C1 segment of cervical spinal cord (tissue), 14 donors: ENCODE measurements at regions not wholly inside any gene's neighbourhood (a gene's known extent, or its start where the extent isn't known, plus 50 kb on each side); places are given as distances from the start of the nearest gene placed in this dataset.

Experiments
- DNase-seq, 14 donors: peaks; one replicate each; lab custom pipeline; 2025; lab: John Stamatoyannopoulos, UW

DNA sequence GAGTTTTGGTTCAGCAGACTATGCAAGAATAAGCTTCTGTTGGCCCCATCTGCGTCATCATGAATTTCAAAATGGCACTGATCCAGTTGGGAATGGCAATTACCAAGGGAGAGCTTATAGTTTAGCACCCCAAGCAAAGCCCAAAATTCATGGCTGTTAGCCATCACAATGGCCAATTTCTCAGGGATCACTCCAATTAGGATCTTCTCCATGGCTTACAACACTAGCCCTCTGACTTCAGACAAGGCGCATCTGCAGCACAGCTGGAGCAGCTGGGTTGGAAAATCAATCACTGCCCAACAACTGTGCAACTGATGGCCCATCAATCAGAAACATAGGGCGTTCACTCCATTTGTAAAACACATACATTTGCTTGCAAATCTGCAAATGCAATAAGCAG, 273.6 kb downstream of the SRBD1 start:
- no peak for DNase-seq

DNA sequence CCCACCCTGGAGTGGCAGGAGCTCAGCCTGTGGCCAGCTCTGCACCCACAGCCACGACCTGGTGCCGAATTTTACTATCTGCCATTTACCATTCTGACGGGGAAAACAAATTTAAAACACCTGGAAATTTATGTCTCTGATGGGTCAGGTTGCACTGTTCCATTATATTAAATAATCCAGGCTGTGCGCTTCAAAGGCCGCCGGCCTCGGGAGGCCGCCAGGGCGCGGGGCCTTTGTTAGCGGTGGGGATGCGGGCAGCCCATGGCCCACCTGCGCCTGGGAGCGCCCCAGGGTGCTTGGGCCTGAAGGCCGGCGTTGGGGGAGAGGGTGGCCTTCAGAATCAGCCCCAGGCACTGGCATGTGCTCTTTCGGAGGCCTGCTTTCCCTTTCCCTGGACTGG, 276.9 kb downstream of the SRBD1 start:
- no peak for DNase-seq

DNA sequence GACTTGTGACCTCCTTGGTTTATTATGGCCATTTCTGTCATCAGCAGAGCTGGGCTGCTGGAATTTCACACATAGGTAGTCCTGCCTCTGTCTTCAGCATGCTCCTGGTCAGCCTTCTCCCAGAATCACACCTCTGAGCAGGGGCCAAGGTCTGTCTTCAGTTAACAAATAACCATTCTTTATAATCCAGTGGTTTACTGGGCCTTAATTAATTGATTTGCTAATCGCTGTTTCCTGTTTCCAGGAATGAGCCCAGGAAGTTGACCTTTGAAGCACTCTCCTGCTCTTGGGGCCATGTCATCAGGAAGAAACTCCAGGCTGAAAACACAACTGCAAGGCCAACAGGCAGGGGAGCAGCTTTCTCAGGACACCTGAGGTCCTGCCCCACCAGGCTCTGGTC, 278.5 kb downstream of the SRBD1 start:
- no peak for DNase-seq

DNA sequence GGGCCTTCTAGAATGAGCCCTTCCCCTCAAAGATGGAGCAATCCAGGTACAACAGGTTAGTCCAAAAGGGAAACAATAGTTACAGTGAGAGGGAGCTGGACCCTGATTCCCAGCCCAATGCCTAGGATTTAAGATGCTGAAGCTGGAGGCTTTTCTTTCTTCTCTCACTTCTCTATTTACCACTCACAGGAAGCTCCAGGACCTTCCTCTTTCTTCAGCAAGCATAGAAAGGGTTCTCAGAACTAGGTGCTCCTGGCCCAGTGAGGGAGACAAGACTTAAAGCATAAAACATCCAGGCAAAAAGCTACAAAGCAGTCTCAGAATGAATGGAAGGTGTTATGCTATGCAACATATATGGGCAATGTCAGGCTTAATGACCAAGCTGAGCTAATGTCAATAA, 279.0 kb downstream of the SRBD1 start:
- no peak for DNase-seq

DNA sequence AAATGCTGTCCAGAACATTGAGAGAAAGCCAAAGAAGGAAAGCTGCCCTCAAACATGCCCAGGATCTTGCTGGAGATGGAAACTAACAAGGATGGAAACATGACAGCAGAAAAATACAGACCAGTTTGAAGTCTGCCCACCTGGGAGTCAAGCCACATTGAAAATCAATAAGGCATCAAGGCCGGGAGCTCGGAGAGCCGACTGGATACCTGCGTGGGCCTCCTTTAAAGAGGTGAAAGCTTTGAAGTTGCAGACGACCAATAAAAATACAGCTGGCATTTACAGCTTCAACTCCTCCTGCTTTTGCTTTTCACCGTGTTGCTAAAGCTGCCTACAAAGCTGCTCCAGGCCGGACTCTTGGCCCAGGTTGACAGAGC, 279.7 kb downstream of the SRBD1 start:
- no peak for DNase-seq

DNA sequence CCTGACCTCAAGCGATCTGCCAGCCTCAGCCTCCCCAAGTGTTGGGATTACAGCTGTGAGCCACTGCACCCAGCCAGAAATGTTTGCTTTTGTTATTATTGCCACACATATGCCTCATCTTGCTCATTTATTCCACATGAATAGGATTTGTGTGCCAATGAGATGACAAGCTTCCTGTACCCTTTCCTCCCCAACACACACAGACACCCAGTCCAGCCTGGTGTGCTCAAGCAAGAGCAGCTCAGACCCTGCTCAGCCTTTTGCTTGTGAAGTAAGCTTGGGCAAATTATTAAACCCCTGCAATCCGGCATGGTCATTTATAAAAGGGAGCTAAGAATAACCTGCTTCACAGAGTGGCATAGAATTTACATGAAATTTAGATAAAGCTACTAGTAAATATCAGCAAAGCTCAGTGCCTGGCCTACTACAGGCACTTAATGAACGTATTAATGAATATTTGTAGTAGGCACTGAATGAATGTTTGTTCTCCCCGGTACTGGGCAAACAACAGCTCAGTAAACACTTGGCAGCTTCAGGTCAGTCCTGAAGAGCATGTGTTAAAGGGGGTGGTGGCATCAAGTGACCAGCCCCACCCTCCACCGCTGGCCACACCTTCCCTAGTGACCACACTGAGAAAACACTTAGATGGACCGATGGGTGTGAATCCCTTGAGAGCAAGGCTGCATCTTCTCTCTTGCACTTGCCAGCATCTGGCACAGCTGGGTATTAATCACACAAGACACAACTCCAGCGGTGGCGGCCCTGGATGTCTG, 280.2 kb downstream of the SRBD1 start:
- no peak for DNase-seq

DNA sequence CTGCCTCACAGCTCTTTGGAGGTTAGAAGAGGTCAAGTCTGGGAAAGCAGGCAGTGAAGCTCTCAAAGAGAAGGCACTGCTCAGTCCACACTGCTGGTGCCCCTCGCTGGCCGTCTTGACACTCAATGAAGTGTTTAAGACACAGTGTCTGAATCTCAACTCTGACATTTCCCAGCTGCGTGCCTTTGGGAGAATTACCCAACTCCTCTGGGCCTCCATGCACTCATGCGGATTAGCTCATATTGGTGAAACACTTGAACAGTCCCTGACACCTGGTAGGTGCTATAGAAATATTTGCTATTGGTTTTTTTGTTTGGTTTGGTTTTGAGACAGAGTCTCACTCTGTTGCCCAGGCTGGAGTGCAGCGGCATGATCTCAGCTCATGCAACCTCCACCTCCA, 281.0 kb downstream of the SRBD1 start:
- DNase-seq, result no peak

DNA sequence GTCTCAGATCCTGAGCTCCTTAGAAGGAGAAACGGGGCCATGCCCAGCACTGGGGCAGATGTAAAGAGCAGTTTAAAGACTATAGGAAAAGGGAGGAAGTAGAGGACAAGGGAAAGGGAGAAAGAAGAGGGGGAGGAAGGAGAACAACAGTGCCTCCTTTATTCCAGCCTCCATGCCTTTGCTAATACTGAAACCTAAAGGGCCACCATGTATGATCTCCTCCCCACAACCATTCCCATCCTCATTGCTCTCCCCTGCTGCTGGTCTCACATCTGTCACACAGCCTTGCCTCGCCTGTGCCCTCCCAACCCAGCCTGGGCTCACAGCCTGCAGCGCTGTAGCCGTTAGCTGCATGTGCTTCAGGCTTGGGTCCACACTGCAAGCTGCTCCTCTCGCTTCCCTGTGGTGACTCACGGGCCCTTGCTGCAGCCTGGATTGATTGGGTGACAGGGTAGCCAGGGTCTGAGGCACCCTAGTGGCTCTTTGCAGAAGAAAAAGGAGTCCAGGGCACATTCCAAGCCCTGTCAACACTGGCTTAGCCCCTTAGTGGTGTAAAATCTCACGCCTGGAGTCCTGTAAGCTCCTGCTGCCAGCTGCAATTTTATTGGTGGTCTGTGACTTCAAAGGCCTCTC, 281.9 kb downstream of the SRBD1 start:
- DNase-seq, result no peak

DNA sequence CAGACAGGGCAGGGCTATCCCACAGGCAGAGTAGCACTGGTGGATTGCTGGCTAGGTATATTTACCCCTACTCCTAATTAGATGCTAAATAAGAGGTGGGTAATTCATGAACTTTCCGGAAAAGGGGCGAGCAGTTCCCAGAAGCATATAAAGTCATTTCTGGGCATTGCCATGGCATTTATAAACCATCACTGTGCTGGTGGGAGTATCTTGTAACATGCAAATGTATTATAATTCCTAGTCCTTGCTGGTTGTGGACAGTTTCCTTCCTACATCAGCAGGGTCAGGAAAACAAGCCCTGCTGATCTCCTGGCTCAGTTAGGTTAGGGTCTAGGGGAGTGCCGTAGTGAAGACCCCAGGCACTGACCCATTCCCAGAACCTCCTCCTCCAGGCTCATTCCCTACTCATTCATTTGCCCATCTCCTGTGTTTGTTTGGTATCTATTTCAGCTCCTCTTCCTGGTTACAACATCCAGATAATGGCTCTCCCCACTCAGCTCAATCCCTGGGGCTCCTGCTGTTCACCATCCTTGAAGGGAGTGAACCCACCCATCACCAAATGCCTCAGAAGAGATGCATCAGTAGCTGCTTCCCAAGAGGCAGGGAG, 282.7 kb downstream of the SRBD1 start:
- DNase-seq, result no peak

DNA sequence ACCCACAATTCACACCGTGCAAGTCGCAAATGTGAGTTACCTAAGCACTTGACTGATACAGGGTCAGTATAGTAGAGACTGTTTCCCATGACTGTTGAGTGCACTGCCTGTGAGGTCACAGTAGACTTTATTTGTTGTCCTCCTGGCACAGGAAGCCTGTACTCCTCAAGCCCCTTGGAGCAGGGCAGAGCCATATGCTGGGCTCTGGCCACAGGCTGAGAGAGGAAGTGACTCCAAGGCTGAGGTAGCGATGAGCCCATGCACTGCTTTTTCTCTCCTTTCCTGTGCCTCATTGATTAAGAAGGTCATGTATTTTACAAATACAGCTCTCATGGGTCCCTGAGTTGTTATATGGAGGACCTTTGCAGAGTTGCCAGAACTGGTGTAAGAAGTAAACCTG, 287.7 kb downstream of the SRBD1 start:
- no peak for DNase-seq

DNA sequence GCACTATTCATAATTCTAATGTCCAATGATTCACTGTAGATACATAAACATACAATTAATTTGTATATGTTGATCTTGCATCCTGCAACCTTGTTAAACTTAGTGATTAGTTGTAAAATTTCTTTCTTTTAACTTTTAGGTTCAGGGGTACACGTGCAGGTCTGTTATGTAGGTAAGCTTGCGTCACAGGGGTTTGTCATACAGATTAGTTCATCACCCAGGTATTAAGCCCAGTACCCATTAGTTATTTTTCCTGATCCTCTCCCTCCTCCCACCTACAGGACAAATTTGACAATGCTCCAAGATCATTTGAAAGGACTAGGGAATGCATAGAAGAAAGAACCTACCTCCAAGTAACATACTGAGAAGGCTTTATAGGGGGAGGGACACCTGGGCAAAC, 290.1 kb downstream of the SRBD1 start:
- DNase-seq, result no peak

DNA sequence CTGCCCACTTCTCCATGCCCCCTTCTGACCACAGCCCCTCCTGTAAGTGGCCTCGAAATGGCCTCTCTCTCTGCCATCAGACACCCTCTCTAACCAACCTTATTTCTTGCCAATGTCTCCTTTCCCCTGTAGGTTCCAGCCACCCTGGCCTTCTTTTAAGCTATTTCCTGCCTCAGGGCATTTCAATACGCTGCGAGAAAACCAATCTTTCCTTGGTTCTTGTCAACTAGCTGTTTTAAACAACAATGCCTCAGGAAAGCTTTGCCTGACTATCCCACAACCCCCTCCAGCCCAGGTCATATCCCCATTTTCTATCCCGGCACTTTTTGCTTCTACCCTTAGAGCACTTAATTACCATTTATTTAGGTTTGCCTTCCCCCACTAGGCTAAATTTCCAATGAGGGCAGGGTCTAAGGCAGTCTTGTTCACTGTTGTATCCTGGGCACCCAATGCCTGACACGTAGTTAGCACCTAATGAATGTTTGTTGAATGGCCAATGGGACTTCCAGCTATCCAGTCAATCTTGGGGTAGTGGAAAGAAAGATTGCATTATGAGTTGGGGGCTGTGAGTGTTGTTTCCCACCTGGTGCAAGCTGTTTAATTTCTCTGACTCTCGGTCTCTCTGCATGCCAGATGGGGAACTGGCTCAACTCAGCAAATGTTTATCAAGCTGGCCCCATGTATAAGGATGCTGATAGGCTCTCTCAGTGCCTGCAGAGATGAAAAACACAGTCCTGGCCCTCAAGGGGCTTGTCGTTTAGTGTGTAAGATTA, 291.2 kb downstream of the SRBD1 start:
- DNase-seq, result no peak

DNA sequence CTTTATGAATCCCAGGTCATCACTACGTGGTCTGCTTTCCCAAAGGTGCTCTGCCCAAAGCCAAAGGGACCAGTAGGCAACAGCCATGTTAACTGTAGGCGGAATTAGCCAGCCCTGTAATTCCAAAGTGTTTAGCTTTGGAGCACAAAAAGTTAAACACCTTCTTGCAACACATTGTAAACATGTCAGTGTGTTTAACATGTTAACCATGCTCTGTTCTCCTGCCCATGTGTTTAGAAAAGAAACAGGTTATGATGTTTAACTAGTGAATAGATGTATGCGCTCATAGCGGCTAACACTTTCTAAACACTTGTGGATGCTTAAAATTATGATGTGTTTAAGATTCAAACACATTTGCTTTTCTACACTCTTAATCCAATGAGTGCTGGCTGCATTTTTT, 292.4 kb downstream of the SRBD1 start:
- no peak for DNase-seq

DNA sequence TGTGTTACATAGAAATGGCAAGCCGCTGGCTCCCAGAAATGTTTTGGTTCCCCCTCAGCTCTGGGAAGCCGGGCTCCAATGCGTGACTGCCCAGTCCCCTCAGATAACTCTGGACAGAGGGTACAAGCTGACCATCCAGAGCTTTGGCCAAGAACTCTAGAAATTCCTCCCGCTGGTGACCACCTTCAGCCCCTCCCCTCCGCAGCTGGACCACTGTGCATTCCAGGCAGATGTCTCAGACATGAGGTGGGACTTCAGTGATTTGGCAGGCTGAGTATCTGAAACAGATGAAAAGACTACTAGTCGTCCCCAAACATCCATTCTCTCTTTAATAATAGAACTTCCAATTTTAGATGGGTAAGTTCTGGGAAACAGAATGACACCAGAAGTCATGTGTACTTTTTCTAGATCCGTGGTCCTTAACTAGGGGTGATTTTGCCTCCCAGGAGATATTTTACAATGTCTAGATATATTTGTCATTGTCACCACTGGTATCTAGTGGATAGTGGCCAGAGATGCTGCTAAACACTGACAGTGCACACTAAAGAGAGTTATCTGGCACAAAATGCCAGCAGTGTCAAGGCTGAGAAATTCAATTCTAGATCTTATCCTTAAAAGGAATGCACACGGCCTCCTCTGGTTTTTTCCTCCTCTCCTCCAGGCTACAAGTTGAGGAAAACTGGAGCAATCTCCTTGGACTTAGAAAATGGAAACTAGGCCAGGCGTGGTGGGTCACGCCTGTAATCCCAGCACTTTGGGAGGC, 294.3 kb downstream of the SRBD1 start:
- no peak for DNase-seq

DNA sequence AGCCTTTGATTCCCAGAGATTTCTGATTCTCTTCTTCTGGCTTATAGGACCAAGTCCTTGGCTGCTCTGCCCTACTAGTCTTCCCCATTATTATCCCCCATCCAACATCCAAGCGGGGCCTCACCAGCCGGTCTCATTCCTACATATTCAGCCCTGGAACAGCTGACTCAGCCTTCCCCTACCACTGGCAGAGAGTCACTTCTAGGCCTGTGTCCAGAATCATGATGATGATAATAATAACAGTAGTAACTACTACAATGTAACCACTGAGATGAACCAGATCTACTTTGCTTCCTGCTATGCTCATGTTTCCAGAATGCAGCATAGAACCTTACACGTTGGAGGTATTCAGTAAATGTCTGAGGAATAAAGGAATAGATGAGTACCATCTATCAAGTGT, 295.2 kb downstream of the SRBD1 start:
- no peak for DNase-seq

DNA sequence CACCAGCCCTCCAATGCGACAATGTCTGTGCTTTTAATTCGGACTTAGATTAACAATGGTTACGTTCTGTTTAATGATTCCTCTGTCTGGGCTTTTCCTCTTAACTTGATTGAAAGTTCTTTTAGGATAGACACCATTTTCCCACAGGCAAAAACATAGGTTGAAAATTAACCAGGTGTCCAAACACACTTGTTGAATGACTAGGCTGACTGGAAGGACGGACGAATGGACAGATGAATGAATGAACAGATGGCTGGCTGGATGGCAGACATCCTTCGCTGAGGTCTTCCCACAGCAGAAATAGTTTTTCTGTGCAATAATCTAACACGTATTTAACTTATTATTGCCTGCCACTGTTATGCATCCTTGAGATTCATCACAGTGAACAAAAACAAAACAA, 298.8 kb downstream of the SRBD1 start:
- no peak for DNase-seq

DNA sequence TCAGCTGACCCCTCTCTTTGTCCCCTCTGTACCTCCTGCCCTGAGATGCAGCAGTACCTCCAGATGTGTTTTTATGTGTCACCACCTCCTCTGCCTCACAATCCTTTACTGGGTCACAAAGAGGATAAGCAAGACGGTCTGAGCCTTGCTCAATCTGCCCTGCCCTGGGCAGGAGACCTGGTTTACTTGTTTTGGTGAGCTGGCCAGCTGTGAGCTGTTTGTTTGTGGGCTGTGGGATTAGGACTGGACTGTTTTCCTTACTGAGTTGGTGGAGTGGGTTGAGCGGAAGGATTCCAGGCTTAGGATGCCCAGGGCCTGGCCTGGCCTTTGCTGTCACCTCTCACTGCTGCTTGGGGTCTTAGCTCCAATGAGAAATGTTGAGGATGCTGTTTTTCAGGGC, 299.5 kb downstream of the SRBD1 start:
- no peak for DNase-seq

DNA sequence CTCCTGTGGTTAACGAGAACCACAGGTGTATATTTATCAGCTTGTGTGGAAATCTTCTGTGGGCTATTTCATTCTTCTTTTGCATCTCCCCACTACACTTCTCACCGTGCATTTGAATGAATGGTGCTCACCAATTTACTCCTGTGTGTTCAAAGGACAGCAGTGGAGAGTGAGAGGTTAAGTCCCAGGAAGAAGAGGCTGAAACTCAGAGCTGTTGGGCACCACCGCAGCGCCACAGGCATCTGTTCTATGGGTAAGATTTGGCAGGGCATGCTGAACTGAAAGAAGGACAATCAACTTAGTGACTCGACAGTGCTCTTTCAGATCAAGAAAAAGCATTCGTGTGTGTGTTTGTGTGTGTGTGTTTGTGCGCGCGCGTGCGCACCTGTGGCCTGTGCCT, 297.9 kb upstream of the SIX2 start:
- DNase-seq, result no peak

DNA sequence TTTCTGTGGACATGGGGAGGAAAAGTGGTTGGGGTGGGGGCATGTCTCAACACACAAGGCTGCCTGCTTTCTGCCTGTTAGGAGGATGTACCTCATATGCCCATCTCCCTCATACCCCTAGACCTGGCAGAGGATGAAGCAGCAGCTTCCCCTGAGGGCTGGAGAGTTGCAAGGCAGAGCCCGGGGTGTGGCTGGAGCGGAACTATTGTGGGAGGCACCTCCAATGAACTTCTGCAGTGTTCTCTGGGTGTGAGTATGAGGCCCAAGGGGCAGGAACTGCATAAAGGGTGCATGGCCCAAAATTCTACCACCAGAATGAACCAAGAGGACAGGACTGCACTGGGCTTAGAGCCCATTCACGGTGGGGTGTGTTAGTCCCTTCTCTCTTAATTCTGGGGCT, 296.3 kb upstream of the SIX2 start:
- DNase-seq, result no peak

DNA sequence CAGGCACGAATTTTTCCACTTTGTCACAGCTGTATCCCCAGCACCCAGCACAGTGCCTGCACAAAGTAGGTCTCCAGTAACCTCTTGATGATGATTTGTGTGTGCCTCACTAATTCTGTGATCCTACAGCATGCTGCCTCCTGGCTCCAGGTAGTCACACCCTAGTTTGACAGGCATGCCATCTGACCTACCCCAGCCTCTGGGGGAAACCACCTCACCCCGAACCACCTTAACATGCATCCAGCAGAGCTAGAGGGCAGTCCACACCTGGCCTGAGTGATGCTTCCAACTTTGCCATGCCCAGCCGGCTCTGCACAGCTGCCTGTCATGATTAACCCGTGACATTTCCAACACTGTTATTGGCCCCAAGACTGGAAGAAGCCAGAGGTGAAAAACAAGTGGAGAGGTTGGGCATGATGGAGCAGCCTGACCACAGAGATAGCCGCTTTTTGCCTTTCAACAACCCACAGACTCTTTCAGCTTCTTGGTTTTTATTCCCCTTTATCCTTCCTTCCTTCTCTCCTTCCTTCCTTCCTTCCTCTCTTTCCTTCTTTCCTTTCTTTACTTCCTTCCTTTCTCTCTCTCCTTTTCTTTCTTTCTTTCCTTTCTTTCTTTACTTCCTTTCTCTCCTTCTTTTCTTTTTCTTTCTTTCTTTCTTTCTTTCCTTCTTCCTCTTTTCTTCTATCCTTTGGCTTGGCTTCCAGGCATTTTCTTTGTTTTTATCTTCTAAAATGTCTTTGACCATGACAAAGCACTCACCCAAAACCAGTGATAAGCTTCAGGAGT, 294.4 kb upstream of the SIX2 start:
- no peak for DNase-seq
